Osteocyte (in vitro differentiated cells): ENCODE measurements at regions not wholly inside any gene's neighbourhood (a gene's known extent, or its start where the extent isn't known, plus 50 kb on each side); places are given as distances from the start of the nearest gene placed in this dataset.
"Not testable (repeated sequence)": the region's sequence is repeated elsewhere in the genome, so short reads cannot be mapped to it uniquely, and the experiment has no call there.

ENCODE experiments used
- DNase-seq: peaks from one replicate; pipeline ENCODE4 v3.0.0; 2021; ENCODE audit warnings: mixed read lengths; ENCODE audit not compliant: unreplicated experiment; ENCODE audit errors: extremely low spot score
- H3K27ac Mint-ChIP-seq: one replicate; pipeline ENCODE4 v1.8.0; 2021; ENCODE audit warnings: mild to moderate bottlenecking, mixed read lengths; ENCODE audit not compliant: unreplicated experiment
- H3K27me3 Mint-ChIP-seq: one replicate; pipeline ENCODE4 v1.8.0; 2021; ENCODE audit warnings: mixed read lengths; ENCODE audit not compliant: unreplicated experiment
- H3K36me3 Mint-ChIP-seq: one replicate; pipeline ENCODE4 v1.8.0; 2021; ENCODE audit warnings: mixed read lengths; ENCODE audit not compliant: unreplicated experiment
- H3K4me1 Mint-ChIP-seq: one replicate; pipeline ENCODE4 v1.8.0; 2021; ENCODE audit warnings: mixed read lengths; ENCODE audit not compliant: unreplicated experiment
- H3K4me3 Mint-ChIP-seq: one replicate; pipeline ENCODE4 v1.8.0; 2021; ENCODE audit warnings: mild to moderate bottlenecking, moderate library complexity, mixed read lengths; ENCODE audit not compliant: unreplicated experiment
- H3K9me3 Mint-ChIP-seq: one replicate; pipeline ENCODE4 v1.8.0; 2021; ENCODE audit warnings: mixed read lengths; ENCODE audit not compliant: unreplicated experiment
- CTCF ChIP-seq: fragments of 200-600 bp; sonication (generic); IDR thresholded peaks from 2 replicates; pipeline ENCODE4 v1.5.0; 2021; ENCODE audit warnings: antibody characterized with exemption, mild to moderate bottlenecking, moderate library complexity

DNA sequence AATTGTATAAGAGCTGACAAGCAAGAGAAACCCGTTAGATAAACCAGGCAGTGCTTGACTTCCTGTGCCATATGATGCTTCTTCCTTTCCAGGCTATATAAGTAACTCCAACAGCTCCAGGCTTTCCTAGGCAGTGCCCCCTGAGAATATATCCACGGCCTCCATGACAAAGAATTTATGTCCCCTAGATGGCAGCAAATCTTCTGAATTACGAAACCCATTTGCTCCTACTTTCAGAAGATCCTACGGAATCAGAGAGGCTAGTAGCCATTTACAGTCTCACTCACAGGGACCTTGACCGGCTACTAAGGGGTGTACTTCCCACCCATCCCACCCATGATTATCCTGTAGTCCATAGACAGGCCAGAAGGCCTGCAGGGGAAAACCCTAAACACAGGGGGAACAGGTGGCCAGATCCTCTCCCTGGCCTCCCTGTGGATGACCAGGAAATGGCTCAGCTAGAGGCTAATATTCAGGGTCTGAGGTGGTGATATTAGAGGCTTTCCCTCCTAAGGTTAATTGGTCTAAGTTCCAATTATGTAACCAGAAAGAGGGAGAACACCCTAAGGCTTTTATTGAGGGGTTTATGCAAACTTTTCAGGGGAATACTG lies 77.2 kb upstream of the DCD start:
- H3K4me1 Mint-ChIP-seq: no peaks in the 10 kb centered on the region
- peak; percentile 33 for TF ChIP-seq CTCF
- DNase-seq: no peak
- no peak overlapping the region for H3K27ac Mint-ChIP-seq
- no peaks in the 10 kb centered on the region for H3K36me3 Mint-ChIP-seq
- no peaks in the 10 kb centered on the region for H3K9me3 Mint-ChIP-seq
- peaks cover 14% of the 10 kb centered on the region for H3K27me3 Mint-ChIP-seq
- H3K4me3 Mint-ChIP-seq: no peak overlapping the region

- Mint-ChIP-seq H3K4me3 (no peak overlapping the region), H3K27me3 (peaks cover 21% of the 10 kb centered on the region), H3K27ac (no peak overlapping the region), H3K9me3 (no peaks in the 10 kb centered on the region), H3K4me1 (no peaks in the 10 kb centered on the region), H3K36me3 (no peaks in the 10 kb centered on the region)
- DNase-seq: no peak
- peak; percentile 49 for TF ChIP-seq CTCF
Measured at GRCh38 chr12:54723379-54724256, 75.5 kb upstream of the DCD start.

GRCh38 chr12:54721312-54721711 lies 73.1 kb upstream of the DCD start:
- H3K36me3 Mint-ChIP-seq: no peaks in the 10 kb centered on the region

GRCh38 chr12:54719691-54720090 lies 71.5 kb upstream of the DCD start:
- Mint-ChIP-seq H3K27me3 (peaks cover 20% of the 10 kb centered on the region), H3K36me3 (no peaks in the 10 kb centered on the region), H3K27ac (no peak overlapping the region), H3K9me3 (no peaks in the 10 kb centered on the region), H3K4me1 (no peaks in the 10 kb centered on the region), H3K4me3 (no peak overlapping the region)
- no peak for TF ChIP-seq CTCF
- no peak for DNase-seq

More at GRCh38 chr12:54721312-54721711, 73.1 kb upstream of the DCD start:
- no peaks in the 10 kb centered on the region for H3K9me3 Mint-ChIP-seq
- H3K4me3 Mint-ChIP-seq: no peak overlapping the region
- DNase-seq: no peak
- TF ChIP-seq CTCF: no peak
- no peaks in the 10 kb centered on the region for H3K4me1 Mint-ChIP-seq
- peaks cover 20% of the 10 kb centered on the region for H3K27me3 Mint-ChIP-seq
- no peak overlapping the region for H3K27ac Mint-ChIP-seq

GRCh38 chr12:54716261-54716660 lies 68.1 kb upstream of the DCD start:
- no peak overlapping the region for H3K27ac Mint-ChIP-seq
- H3K36me3 Mint-ChIP-seq: no peaks in the 10 kb centered on the region
- TF ChIP-seq CTCF: no peak
- H3K4me1 Mint-ChIP-seq: no peaks in the 10 kb centered on the region
- no peak for DNase-seq
- H3K27me3 Mint-ChIP-seq: peaks cover 16% of the 10 kb centered on the region
- no peak overlapping the region for H3K4me3 Mint-ChIP-seq
- H3K9me3 Mint-ChIP-seq: no peaks in the 10 kb centered on the region

GRCh38 chr12:54713876-54714275 lies 65.7 kb upstream of the DCD start:
- H3K36me3 Mint-ChIP-seq, DNase-seq, H3K4me3 Mint-ChIP-seq, H3K27me3 Mint-ChIP-seq, H3K27ac Mint-ChIP-seq, H3K4me1 Mint-ChIP-seq, H3K9me3 Mint-ChIP-seq: not testable (repeated sequence)
